Stimulated activated naive CD4-positive, alpha-beta T cell treated with Interleukin-2 at 50 U/mL for 16 hours (primary cell): ENCODE measurements at regions not wholly inside any gene's neighbourhood (a gene's known extent, or its start where the extent isn't known, plus 50 kb on each side); places are given as distances from the start of the nearest gene placed in this dataset.
A peak's percentile ranks its signal among the peaks of the same experiment; 100 is the strongest.

Source experiments
- DNase-seq: peaks from one replicate; lab custom pipeline; 2025; lab: John Stamatoyannopoulos, UW

DNA sequence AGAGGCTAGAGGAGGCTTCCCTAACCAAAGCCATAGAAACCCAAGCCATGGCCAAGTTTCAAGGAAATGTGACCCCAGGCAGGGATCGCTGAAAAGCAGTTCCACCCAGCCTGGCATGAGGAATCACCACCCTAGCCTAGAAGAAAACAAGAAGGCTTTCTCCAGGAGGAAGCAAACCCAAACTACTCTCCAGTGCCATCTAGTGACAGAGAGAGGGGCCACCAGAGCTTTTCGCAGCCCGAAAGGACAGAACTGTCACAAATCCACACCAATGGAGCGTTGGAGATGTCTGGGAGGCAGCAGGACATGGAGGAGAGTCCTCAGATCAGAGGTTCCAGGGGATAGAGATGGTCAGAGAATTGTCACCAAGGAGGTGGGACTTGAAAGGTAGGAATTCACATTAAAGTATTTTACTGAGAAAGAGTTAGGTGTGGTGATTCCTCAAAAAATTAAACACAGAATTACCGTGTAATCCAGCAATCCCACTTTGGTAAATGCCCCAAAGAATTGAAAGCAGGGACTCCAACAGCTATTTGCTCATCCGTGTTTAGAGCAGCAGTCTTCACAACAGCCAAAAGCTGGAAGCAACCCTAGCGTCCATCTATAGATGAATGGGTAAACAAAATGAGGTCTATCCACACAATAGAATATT, 67.3 kb upstream of the NUP50 start:
- peak; percentile 17 for DNase-seq

DNA sequence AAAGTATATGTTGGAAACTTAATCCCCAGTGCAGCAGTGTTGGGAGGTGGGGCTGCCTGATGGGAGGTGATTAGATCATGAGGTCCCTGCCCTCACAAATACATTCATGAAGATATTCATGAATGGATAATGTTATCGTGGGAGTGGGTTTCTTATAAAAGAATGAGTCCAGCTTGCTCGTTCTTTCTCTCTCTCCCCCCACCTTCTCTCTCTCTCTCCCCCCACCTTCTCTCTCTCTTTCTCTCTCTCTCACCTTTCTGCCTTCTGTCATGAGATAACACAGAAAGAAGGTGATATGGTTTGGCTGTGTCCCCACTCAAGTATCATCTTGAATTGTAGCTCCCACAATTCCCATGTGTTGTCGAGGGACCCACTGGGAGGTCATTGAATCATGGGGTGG, 66.7 kb upstream of the NUP50 start:
- DNase-seq, result no peak

DNA sequence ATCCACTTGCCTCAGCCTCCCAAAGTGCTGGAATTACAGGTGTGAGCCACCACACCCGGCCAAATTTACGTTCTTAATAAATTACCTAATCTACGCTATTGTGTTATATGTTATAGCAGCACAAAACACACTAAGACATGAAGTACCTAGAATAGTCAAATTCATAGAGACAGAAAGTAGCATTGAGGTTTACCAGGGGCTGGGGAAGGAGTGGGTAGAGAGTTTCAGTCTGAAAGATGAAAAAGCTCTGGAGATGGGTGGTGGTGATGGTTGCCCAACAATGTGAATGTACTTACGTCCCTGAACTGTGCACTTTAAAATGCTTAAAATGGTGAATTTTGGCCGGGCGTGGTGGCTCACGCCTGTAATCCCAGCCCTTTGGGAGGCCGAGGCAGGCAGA, 65.7 kb upstream of the NUP50 start:
- DNase-seq, result no peak

DNA sequence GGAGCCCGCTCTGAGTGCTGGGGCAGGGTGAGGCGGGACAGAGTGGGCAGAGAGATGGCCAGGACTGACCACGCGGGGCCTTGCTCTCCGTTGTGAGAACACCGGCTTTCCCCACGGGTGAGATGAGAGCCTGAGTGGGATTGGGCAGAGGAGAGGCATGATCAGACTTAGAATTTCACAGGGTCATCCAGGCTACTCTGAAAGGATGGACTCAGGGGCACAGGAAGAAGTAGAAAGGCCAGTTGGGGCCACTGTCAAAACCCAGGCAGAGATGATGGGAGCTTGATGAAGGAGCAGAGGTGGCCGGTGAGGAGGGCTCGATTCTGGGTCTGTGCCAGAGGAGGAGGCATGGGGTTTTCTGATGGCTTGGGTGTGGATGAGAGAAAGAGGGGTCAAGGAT, 63.8 kb upstream of the NUP50 start:
- DNase-seq, result no peak

DNA sequence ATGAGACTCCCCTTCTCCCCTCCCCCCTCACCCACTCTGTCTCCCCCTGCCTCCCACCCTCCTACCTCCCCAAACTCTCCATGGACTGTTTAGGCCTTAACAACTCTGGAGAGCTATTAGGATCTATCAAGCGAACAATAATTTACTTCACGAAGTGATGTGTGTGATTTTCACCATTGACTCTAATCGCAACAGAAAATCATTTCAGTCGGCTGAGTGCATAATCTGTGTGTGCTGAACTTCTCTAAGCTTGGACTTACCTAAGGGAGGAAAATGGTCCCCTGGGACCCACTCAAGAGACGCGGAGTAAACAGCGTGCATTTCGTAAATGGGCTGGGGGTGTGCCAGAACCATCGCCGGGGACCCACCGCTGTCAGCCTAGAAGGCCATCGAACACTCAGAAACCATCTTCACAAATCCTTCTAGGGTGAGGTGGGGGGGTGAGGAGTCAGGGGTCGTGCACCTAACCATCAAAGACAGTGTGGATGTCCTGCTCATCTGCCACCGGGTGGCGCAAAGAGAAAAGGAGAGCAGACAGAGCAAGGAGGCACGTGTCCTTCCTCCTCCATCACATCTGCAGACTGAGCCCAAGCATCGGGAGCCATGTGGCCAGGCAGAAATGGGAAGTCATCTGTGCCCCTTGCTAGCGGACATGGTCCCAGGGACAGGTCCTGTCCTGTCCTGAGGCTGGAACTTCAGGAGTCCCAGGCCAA, 62.1 kb upstream of the NUP50 start:
- no peak for DNase-seq

DNA sequence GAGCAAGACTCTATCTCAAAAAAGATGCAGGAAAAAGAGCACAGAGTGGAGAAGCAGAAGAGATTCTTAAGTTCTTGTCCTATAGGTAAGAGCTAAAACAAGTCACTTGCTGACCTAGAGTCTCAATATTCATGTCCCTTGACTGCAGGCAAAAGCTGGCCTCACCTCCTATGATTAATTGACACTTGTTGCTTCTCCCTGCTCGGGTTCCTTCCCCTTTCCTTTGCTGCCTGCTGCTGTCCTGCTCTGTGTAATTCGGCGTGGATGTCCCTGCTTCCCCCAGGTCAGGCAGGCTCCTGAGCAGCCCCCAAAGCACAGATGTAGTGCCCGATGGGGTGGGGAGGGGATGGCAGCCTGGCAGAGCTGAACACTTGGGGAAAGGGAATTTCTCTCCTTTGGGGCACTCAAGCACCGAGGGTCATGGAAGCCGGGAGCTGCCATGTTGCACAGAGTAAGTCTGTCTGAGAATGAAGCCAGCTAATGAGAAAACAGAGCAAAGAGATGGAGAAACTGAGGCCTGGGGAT, 60.8 kb upstream of the NUP50 start:
- DNase-seq, result no peak

DNA sequence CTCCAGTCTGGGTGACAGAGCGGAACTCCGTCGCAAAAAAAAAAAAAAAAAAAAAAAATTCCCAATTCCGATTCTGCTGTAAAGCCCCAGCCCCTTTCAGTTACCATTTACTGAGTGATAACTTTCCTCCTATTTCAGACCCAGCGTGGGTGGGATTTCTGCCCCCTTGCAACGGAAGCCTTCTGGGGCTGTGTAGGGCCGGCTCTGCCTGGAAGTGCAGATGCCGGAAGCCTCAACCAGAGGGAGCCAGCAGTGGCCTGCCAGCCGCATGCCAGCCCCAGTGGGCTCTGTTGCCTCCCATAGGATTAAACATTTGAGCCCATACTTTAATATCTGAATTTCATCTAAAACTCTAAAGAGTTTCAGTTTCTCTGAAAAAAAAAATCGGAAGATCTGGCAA, 60.0 kb upstream of the NUP50 start:
- DNase-seq, result no peak

DNA sequence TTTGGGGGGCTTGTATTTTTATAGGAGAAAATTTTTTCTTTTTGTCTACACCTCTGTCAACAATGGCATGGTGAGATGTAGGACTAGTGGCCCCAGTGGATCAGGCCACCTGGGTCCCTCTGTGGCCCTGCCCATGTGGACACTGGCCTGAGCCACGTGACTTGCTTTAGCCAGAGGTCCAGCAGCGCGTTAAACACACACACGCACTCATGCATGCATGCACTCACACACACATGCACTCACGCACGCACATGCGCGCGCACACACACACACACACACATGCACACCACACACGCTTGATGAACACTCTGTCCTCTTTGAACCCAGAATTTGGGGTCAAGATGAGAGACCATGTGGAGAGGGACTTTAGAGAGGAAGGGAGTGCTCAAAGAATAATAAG, 59.4 kb upstream of the NUP50 start:
- no peak for DNase-seq

DNA sequence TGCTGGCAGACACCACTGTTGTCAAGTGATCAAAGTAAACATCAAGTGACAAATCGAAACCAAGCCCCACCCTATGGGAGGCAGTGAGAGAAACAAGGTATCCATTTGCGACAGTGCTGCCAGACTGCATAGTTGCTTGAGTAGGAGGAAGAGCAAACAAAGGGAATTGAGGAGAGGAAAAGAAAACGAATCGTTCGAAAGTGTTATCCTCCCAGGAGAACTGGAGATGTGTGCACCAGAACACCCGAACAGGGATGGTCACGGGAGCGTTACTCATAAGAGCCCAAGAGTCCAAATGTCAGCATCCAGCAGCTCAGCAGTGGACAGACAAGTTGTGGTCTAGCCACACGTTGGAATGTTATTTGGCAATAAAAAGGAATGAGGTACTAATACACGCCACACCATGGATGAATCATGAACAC, 58.4 kb upstream of the NUP50 start:
- DNase-seq, result no peak

DNA sequence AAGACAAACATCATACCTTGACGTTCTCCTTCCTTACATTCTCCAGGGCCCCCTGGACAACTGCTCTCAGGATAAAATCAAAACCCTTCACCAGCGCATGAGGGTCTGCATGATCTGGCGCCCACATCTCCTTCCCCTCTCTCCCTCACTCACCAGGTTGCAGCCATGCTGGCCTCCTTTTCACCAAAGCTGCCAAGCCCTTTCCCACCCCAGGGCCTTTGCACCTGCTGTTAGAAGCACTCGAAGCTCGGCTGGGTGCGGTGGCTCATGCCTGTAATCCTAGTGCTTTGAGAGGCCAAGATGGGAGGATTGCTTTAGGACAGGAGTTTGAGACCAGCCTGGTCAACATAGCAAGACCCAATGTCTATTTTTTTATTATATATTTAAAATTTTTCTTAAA, 56.1 kb upstream of the NUP50 start:
- no peak for DNase-seq

DNA sequence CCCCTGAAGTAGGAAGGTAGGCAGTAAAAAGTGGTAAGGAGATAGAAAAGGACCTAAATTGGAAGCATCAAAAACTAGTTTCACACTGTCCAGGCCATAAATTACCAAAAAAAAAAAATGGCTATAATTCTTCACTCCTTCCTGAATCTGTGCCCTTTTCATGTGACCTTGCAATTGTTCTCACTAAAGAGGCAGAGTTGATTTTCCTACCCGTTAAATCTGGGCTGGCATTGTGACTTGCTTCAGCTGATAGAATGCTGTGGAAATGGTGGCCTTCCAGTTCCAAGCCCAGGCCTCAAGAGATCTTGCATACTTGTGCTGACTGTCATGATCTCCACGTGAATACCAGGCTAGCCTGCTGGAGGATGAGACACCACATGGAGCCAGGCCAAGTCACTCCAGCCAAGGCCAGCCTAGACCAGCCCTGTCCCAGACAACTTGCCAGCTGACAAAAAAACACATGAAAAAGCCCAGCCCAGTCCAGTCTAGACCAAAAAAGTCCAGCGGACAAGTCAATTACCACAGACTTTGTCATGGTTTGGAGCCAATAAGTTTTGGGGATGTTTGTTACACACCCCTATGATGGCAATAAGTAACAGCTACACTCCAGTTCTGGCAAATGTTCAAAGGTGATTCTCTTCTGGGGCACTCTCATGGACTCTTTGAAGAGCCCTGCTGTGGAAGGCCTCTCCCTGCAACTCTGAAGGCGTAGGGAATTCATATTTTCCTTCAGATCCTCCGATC, 51.4 kb upstream of the NUP50 start:
- no peak for DNase-seq
